ENCODE measurements at regions not wholly inside any gene's neighbourhood (a gene's known extent, or its start where the extent isn't known, plus 50 kb on each side); places are given as distances from the start of the nearest gene placed in this dataset.

DNA sequence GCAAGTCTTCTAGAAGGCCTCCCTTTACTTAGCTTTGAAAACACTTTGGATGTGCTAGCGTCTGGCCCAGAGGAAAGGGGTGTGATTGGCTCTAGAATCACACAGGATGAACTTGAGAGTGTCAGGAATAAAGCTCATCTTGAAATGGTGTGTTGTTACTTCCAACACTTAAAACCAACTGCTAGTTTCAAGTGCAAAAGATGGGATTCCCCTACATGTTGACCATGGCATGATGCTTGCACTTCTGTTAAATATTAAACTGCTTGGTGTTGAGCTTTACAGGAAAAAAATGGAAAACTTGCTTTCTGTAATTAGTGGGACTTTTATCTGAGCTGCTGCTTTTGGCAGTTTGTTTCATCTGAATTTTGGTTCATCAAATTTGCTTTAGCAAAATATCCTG is 261.1 kb downstream of the MED10 start:
- Histone ChIP-seq H3K27me3 (no peaks in the 10 kb centered on the region), H3K4me3 (no peak overlapping the region), H3K27ac (no peak overlapping the region), H3K4me1 (no peaks in the 10 kb centered on the region), H3K36me3 (no peaks in the 10 kb centered on the region), H3K9me3 (no peaks in the 10 kb centered on the region)
- TF ChIP-seq, protein P1, sequence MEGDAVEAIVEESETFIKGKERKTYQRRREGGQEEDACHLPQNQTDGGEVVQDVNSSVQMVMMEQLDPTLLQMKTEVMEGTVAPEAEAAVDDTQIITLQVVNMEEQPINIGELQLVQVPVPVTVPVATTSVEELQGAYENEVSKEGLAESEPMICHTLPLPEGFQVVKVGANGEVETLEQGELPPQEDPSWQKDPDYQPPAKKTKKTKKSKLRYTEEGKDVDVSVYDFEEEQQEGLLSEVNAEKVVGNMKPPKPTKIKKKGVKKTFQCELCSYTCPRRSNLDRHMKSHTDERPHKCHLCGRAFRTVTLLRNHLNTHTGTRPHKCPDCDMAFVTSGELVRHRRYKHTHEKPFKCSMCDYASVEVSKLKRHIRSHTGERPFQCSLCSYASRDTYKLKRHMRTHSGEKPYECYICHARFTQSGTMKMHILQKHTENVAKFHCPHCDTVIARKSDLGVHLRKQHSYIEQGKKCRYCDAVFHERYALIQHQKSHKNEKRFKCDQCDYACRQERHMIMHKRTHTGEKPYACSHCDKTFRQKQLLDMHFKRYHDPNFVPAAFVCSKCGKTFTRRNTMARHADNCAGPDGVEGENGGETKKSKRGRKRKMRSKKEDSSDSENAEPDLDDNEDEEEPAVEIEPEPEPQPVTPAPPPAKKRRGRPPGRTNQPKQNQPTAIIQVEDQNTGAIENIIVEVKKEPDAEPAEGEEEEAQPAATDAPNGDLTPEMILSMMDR (IDR thresholded peaks at IDR 0.05): no peak
- no peak for TF ChIP-seq POLR2AphosphoS5 (IDR thresholded peaks at IDR 0.05)
- no peak for TF ChIP-seq POLR2A (IDR thresholded peaks at IDR 0.05)
- DNase-seq (ENCODE audit: low spot score in 2 of 2): no peak
- intact Hi-C loops (cut with DNase I; ENCODE audit: low total_unique reads): no loop called here

DNA sequence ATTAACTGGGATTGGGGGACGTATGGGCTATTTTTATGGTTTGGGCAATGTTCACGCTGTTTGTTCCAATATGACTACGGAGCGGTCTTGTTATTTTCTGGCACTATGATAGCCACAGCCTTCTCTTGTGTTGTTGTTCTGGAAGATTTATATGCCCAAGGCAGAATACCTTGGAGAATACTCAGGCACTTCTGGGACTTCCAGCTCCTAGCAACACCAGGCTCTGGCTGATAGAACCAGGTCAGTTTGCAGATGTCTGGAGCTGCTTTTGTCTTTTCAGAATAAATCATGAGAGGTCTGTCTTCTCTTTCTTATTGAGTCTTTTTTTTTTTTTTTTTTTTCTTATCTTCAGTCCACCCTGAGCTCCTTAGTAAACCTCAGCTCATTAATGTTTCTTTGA is 262.5 kb downstream of the MED10 start:
- no peak for TF ChIP-seq POLR2A (IDR thresholded peaks at IDR 0.05)
- TF ChIP-seq POLR2AphosphoS5 (IDR thresholded peaks at IDR 0.05): no peak
- DNase-seq (ENCODE audit: low spot score in 2 of 2): no peak
- Histone ChIP-seq H3K36me3 (no peaks in the 10 kb centered on the region), H3K9me3 (no peaks in the 10 kb centered on the region), H3K27me3 (no peaks in the 10 kb centered on the region), H3K4me1 (no peaks in the 10 kb centered on the region), H3K4me3 (no peak overlapping the region), H3K27ac (no peak overlapping the region)
- intact Hi-C loops (cut with DNase I; ENCODE audit: low total_unique reads): no loop called here

DNA sequence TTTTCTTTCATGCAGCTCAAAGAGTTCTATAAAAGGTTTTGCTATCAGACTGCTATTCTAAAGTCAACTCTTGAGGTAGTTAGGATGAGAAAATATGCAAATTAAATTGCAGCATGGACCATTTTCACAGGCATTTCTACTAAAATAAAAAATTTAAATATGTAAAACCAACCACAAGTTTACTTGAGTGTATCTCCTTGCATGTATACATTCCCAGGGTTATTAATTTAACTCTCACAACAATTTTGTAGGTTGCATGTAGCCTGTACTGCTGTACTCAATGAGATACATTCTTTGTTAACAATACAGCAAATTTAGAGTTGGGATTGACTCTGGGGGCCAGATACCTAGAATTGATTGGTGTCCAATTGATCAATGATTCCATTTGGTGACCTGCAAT is 265.8 kb downstream of the MED10 start:
- intact Hi-C loops (cut with DNase I; ENCODE audit: low total_unique reads): no loop called here
- Histone ChIP-seq H3K27me3 (no peaks in the 10 kb centered on the region), H3K4me1 (no peaks in the 10 kb centered on the region), H3K9me3 (no peaks in the 10 kb centered on the region), H3K4me3 (no peak overlapping the region), H3K36me3 (no peaks in the 10 kb centered on the region), H3K27ac (no peak overlapping the region)
- TF ChIP-seq POLR2A (IDR thresholded peaks at IDR 0.05): no peak
- TF ChIP-seq POLR2AphosphoS5 (IDR thresholded peaks at IDR 0.05): no peak
- TF ChIP-seq, protein P1 (IDR thresholded peaks at IDR 0.05): no peak
- no peak for DNase-seq (ENCODE audit: low spot score in 2 of 2)

DNA sequence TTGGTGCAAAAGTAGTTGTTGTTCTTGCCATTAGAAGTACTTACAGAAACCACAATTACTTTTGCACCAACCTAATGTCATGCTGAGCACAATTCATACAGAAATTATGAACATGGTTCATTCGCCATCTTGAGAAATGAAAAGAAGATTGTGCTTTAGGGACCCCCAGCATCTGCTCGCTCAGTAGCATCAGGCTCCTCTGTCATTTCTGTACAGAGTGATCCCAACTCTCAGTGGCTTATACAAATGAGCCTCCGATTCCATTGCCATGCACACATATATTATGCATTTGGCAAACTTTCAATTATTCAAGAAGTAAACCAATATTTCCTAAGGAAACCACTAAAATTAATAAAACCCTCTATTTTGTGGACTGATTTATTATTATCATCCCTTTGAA is 266.2 kb downstream of the MED10 start:
- Histone ChIP-seq H3K9me3 (no peaks in the 10 kb centered on the region), H3K4me1 (no peaks in the 10 kb centered on the region), H3K27ac (no peak overlapping the region), H3K36me3 (no peaks in the 10 kb centered on the region), H3K4me3 (no peak overlapping the region), H3K27me3 (no peaks in the 10 kb centered on the region)
- intact Hi-C loops (cut with DNase I; ENCODE audit: low total_unique reads): no loop called here
- TF ChIP-seq POLR2AphosphoS5 (IDR thresholded peaks at IDR 0.05) (no peak), POLR2A (IDR thresholded peaks at IDR 0.05) (no peak)
- TF ChIP-seq, protein P1 (IDR thresholded peaks at IDR 0.05): no peak
- no peak for DNase-seq (ENCODE audit: low spot score in 2 of 2)

DNA sequence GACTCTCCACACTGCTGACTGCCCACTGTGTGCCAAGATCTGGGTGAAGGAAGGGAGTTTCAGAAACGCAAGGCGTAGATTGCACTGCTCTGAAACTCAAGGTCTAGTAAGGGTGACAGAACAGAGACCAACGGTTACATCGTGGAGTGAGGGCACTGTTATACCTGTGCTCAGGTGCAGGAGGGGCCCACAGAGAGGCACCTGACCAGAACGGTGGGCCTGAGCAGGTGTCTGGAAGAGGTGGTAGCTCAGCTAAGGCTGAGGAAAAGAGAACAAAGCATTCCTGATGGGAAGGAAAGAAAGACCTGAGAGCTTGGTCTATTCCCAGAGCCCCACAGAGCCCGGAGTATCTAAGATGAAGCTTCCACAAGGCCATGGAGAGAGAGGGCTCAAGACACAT is 267.2 kb downstream of the MED10 start:
- no peaks in the 10 kb centered on the region for H3K27me3 ChIP-seq
- DNase-seq (ENCODE audit: low spot score in 2 of 2): no peak
- TF ChIP-seq, protein P1 (IDR thresholded peaks at IDR 0.05): no peak
- TF ChIP-seq POLR2AphosphoS5 (IDR thresholded peaks at IDR 0.05) (no peak), POLR2A (IDR thresholded peaks at IDR 0.05) (no peak)
- H3K4me3 ChIP-seq: no peak overlapping the region
- no peaks in the 10 kb centered on the region for H3K9me3 ChIP-seq
- no peaks in the 10 kb centered on the region for H3K36me3 ChIP-seq
- H3K27ac ChIP-seq: no peak overlapping the region
- H3K4me1 ChIP-seq: no peaks in the 10 kb centered on the region
- intact Hi-C loops (cut with DNase I; ENCODE audit: low total_unique reads): no loop called here

DNA sequence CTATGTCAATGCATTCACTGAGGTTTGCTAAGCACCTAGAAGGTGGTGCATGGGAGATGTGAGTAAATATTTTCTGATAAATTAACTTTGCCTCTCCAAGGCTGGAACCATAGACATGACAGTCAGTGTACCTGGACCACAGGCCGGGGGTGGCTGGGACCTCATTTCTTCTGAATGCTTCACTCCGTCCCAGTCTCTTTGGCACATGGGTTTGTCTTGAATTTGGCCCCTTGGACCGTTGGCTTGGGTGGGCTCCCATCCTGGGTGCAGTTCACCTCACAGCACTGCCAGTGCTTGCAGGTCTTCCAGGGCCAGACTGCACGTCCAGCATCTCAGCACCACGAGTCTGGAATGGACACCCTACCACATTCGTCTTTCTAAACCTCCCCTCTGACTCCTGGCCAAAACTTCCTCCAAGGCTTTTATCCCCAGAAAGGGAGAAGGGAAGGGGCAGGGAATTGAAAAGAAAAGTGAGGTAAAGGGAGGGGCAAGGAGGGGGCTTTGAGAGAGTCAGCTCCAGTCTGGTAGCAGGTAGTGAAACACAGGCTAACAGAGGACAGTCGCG is 267.8 kb downstream of the MED10 start:
- Histone ChIP-seq H3K27me3 (no peaks in the 10 kb centered on the region), H3K9me3 (no peaks in the 10 kb centered on the region), H3K4me1 (no peaks in the 10 kb centered on the region), H3K4me3 (no peak overlapping the region), H3K36me3 (no peaks in the 10 kb centered on the region), H3K27ac (no peak overlapping the region)
- intact Hi-C loops (cut with DNase I; ENCODE audit: low total_unique reads): no loop called here
- no peak for TF ChIP-seq POLR2A (IDR thresholded peaks at IDR 0.05)
- DNase-seq (ENCODE audit: low spot score in 2 of 2): no peak

Data from breast epithelium (tissue), 4 donors.